ENCODE measurements at regions not wholly inside any gene's neighbourhood (a gene's known extent, or its start where the extent isn't known, plus 50 kb on each side); places are given as distances from the start of the nearest gene placed in this dataset.

DNA sequence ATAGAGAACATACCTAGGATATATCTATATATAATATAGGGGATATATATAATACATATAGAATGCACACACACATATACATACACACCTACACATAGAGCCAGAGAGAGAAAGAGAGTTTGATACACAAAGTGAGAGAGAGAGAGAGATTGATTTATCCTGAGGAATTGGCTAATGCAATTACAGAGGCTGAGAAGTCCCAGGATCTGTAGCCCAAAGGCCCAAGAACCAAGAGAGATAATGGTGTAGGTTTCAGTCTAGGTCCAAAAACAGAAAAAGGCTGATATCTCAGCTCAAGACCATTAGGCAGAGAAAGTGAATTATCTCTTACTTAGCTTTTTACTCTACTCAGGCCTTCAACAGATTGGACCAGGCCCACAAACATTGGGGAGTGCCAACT, 715.0 kb upstream of the LCORL start:
- Histone ChIP-seq H2AK5ac (ENCODE audit: insufficient read length, low read length) (no peak overlapping the region), H4K5ac (ENCODE audit: insufficient read length, low read depth, low read length) (no peak overlapping the region), H2AFZ (ENCODE audit: low read length) (no peak overlapping the region), H3K23ac (ENCODE audit: insufficient read length, low read depth, low read length) (no peak overlapping the region), H4K91ac (ENCODE audit: insufficient read length, low read depth, low read length) (no peak overlapping the region), H4K8ac (replicated peaks; ENCODE audit: insufficient read length, low read depth, low read length) (no peak overlapping the region), H3K79me2 (ENCODE audit: insufficient read depth, low read length) (no peaks in the 10 kb centered on the region), H2BK12ac (ENCODE audit: insufficient read length, low read depth, low read length) (no peak overlapping the region), H3T11ph (ENCODE audit: low read length) (no peak overlapping the region), H2BK120ac (ENCODE audit: low read depth, low read length, poor library complexity, severe bottlenecking) (no peak overlapping the region), H3K18ac (ENCODE audit: insufficient read length, low read depth, low read length) (no peak overlapping the region), H3K27me3 (ENCODE audit: insufficient read depth, low read length) (no peaks in the 10 kb centered on the region), H3K4me1 (ENCODE audit: insufficient read depth, low read length) (no peaks in the 10 kb centered on the region), H3K9me3 (ENCODE audit: control insufficient read depth, low read depth, low read length) (no peaks in the 10 kb centered on the region), H4K20me1 (ENCODE audit: control insufficient read depth, insufficient read depth, insufficient read length) (no peaks in the 10 kb centered on the region), H3K4me2 (ENCODE audit: insufficient read depth, insufficient read length, low read length) (no peak overlapping the region), H3K23me2 (ENCODE audit: insufficient read length, low read depth, low read length, poor library complexity, severe bottlenecking) (no peaks in the 10 kb centered on the region), H3K79me1 (ENCODE audit: insufficient read depth, low read depth, low read length, poor library complexity, severe bottlenecking) (no peaks in the 10 kb centered on the region), H3K27ac (ENCODE audit: insufficient read length, low read depth, low read length) (no peak overlapping the region), H2BK5ac (ENCODE audit: insufficient read length, low read length) (no peak overlapping the region), H3K9ac (ENCODE audit: extremely low read depth, insufficient read length, low read length) (no peak overlapping the region), H2BK15ac (ENCODE audit: low read depth, low read length) (no peak overlapping the region), H3K4ac (ENCODE audit: low read depth, low read length) (no peak overlapping the region), H3K56ac (ENCODE audit: insufficient read length, low read depth, low read length) (no peak overlapping the region), H3K14ac (ENCODE audit: insufficient read depth, low read length) (no peak overlapping the region), H2BK20ac (ENCODE audit: low read depth, low read length, poor library complexity, severe bottlenecking) (no peak overlapping the region)
- H3K27me3 Mint-ChIP-seq (ENCODE audit: low read depth) = no peaks in the 10 kb centered on the region
- no peak for DNase-seq
- H3K27ac Mint-ChIP-seq = no peak overlapping the region
- H3K9me3 Mint-ChIP-seq = no peaks in the 10 kb centered on the region
- peaks cover 0 to 3% of the 10 kb centered on the region in 2 experiments; a peak in 1 of 4 replicates for H3K4me1 Mint-ChIP-seq
- H3K36me3 Mint-ChIP-seq (ENCODE audit: insufficient read depth in 1 of 3, low read depth in 3 of 3) = no peaks in the 10 kb centered on the region
- H3K4me3 Mint-ChIP-seq = no peak overlapping the region
- no peak for TF ChIP-seq CTCF (conservative IDR thresholded peaks at IDR 0.05)
